Keratinocyte (primary cell): ENCODE measurements at regions not wholly inside any gene's neighbourhood (a gene's known extent, or its start where the extent isn't known, plus 50 kb on each side); places are given as distances from the start of the nearest gene placed in this dataset.

Experiments
- CTCF ChIP-seq, 3 experiments: IDR thresholded peaks in 1 of 3; conservative IDR thresholded peaks in 1 of 3; optimal IDR thresholded peaks in 1 of 3; 2 replicates in 2 of 3; 3 replicates in 1 of 3; pipeline versions ENCODE3 to v1.5.1; 2011; ENCODE audit warnings: low read length in 3 of 3, mild to moderate bottlenecking in 3 of 3, moderate library complexity in 2 of 3, control low read depth in 1 of 3, inconsistent platforms in 1 of 3; ENCODE audit not compliant: insufficient read depth in 2 of 3; ENCODE audit errors: extremely low read depth in 1 of 3
- EZH2 ChIP-seq: IDR thresholded peaks from one replicate; pipeline ENCODE4 v1.6.1; 2012; ENCODE audit warnings: inconsistent platforms, mild to moderate bottlenecking, low read length, moderate library complexity

- TF ChIP-seq EZH2 (no peak), CTCF (optimal IDR thresholded peaks at IDR 0.05 in 1 of 3, IDR thresholded peaks at IDR 0.05 in 1 of 3, conservative IDR thresholded peaks at IDR 0.05 in 1 of 3; ENCODE audit: extremely low read depth in 1 of 3, insufficient read depth in 2 of 3, low read length in 3 of 3) (no peak)
These were observed 163.7 kb upstream of the FLRT2 start for GRCh38 chr14:85366226-85366625.
